ENCODE measurements at regions not wholly inside any gene's neighbourhood (a gene's known extent, or its start where the extent isn't known, plus 50 kb on each side); places are given as distances from the start of the nearest gene placed in this dataset.

DNA sequence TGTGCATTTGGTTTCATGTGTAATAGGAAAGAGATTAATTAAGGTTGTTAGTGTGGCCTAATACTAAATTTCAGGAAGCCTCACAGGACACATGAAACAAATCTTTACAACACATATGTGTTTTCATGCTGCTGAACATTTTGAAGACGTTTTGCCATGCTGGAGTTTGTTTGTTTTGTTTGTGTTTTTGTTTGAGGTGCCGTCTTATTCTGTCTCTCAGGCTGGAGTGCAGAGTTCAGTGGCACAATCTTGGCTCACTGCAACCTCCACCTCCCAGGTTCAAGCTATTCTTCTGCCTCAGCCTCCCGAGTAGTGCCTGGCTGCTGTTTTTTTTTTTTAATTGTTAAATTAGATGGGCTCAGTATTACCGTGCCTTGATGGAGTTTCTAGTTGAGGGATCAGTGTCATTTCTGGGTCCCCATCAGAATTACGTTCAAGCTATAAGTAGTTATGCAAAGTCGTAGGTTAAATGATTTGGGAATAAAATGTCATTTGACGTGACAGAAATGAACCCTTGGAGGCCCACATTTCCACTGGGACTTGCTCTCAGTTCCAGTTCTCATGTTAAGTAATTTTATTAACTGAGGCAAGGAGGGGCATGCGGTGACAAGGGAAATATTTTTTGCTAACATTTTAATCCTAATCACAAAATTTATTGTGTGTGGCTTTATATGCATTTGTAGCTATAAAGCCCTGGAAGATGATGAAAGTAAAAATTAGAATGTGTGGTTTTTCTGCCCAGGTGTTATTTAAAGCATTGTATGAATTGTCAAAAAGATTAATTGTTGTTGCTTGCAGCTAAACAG lies 196.9 kb downstream of the TM9SF2 start:
- TF ChIP-seq POLR2A (IDR thresholded peaks at IDR 0.05; ENCODE audit: low read depth, low read length) (no peak), POLR2AphosphoS5 (IDR thresholded peaks at IDR 0.05; ENCODE audit: low read depth, low read length) (no peak)
